HCT116 (cell line): ENCODE measurements at regions not wholly inside any gene's neighbourhood (a gene's known extent, or its start where the extent isn't known, plus 50 kb on each side); places are given as distances from the start of the nearest gene placed in this dataset.

Source experiments
- ATAC-seq: fragments of 200-7000 bp; cut with Tn5 transposase; 2 replicates; pipeline ENCODE4 v1.9.1; 2020; ENCODE audit warnings: mild to moderate bottlenecking, moderate library complexity
- BruUV-seq: library from RNA; stranded (reverse); fragments of 400-500 nt; replicated peaks from 2 replicates; lab custom pipeline; 2021; lab: Mats Ljungman, UMichigan
- CTCF ChIA-PET: fragments of 300-600 bp; sonication (Branson Sonifier 250); formaldehyde crosslinking; loops from one replicate; lab custom pipeline; 2021; ENCODE audit warnings: antibody characterized with exemption; lab: Charles Lee
- POLR2A ChIA-PET: fragments of 300-600, 350-600 bp; sonication (Branson Sonifier 250); formaldehyde crosslinking; loops from one replicate; lab custom pipeline; 2021; ENCODE audit warnings: antibody characterized with exemption; lab: Charles Lee
- RAD21 ChIA-PET, 2 experiments: fragments of 300-600 bp; sonication (Branson Sonifier 250); formaldehyde crosslinking; loops; one replicate each; lab custom pipeline; 2023; ENCODE audit warnings: low total read pairs in 2 of 2; ENCODE audit not compliant: uncharacterized antibody in 2 of 2, unreplicated experiment in 2 of 2, low non-redundant PET in 1 of 2; lab: Charles Lee
- DNase-seq: peaks from one replicate; pipeline ENCODE4 v3.0.0-alpha.2; 2010; ENCODE audit warnings: low read depth, low spot score
- H2AFZ ChIP-seq: fragments of 200-600 bp; shearing (Covaris generic), sonication (generic); 2 replicates; pipeline ENCODE4 v1.6.1; 2017; ENCODE audit warnings: low read depth, mixed run types, mixed read lengths, antibody characterized with exemption, low read length; ENCODE audit not compliant: poor library complexity, severe bottlenecking
- H3K27ac ChIP-seq: 2 replicates; pipeline ENCODE4 v1.5.1; 2012; ENCODE audit warnings: low read depth, low read length
- H3K27me3 ChIP-seq: fragments of 200-600 bp; sonication (generic); 2 replicates; pipeline ENCODE4 v1.6.1; 2016; ENCODE audit warnings: mixed run types, low read length, mixed read lengths; ENCODE audit not compliant: insufficient read depth
- H3K36me3 ChIP-seq, 2 experiments: fragments of 200-500 bp in 1 of 2; fragments of 200-600 bp in 1 of 2; sonication (Bioruptor generic) in 1 of 2; sonication (generic) in 1 of 2; 2 replicates each; pipeline versions ENCODE4 v1.5.1 to v1.6.1; 2014 to 2016; ENCODE audit warnings: low read length in 2 of 2, inconsistent platforms in 1 of 2, mixed read lengths in 1 of 2, mixed run types in 1 of 2; ENCODE audit not compliant: insufficient read depth in 2 of 2, control insufficient read depth in 1 of 2
- H3K4me1 ChIP-seq, 2 experiments: fragments of 200-600 bp in 1 of 2; sonication (generic) in 1 of 2; 2 replicates each; pipeline versions ENCODE4 v1.5.1 to v1.6.1; 2012 to 2017; ENCODE audit warnings: low read length in 2 of 2, inconsistent platforms in 1 of 2, mild to moderate bottlenecking in 1 of 2, mixed read lengths in 1 of 2, mixed run types in 1 of 2, moderate library complexity in 1 of 2; ENCODE audit not compliant: insufficient read depth in 2 of 2, control insufficient read depth in 1 of 2
- H3K4me2 ChIP-seq: fragments of 200-600 bp; sonication (generic); 2 replicates; pipeline ENCODE4 v1.6.1; 2017; ENCODE audit warnings: mixed run types, low read length, mixed read lengths
- H3K4me3 ChIP-seq, 2 experiments: fragments of 200-600 bp in 1 of 2; sonication (generic) in 1 of 2; replicated peaks in 1 of 2; 2 replicates each; pipeline ENCODE4 v1.5.1; 2011 to 2016; ENCODE audit warnings: low read length in 2 of 2, control low read depth in 1 of 2, low read depth in 1 of 2, mild to moderate bottlenecking in 1 of 2, mixed read lengths in 1 of 2, mixed run types in 1 of 2
- H3K79me2 ChIP-seq: fragments of 200-600 bp; sonication (generic); 2 replicates; pipeline ENCODE4 v1.6.1; 2017; ENCODE audit warnings: mild to moderate bottlenecking, mixed run types, low read length, moderate library complexity, mixed read lengths; ENCODE audit not compliant: insufficient read depth
- H3K9ac ChIP-seq: fragments of 200-600 bp; sonication (generic); 2 replicates; pipeline ENCODE4 v1.6.1; 2016; ENCODE audit warnings: low read length, mixed read lengths
- H3K9me2 ChIP-seq: fragments of 200-600 bp; sonication (generic), shearing (Covaris generic); 2 replicates; pipeline ENCODE4 v1.6.1; 2017; ENCODE audit warnings: mixed run types, mild to moderate bottlenecking, moderate library complexity; ENCODE audit not compliant: insufficient read depth
- H3K9me3 ChIP-seq, 2 experiments: fragments of 200-500 bp in 1 of 2; fragments of 200-600 bp in 1 of 2; sonication (Bioruptor generic) in 1 of 2; sonication (generic) in 1 of 2; 2 replicates each; pipeline ENCODE4 v1.6.1; 2014 to 2017; ENCODE audit warnings: low read length in 2 of 2, mixed read lengths in 2 of 2, inconsistent platforms in 1 of 2, low read depth in 1 of 2, mild to moderate bottlenecking in 1 of 2, mixed run types in 1 of 2, moderate library complexity in 1 of 2; ENCODE audit not compliant: control insufficient read depth in 1 of 2, insufficient read depth in 1 of 2
- H4K20me1 ChIP-seq: fragments of 200-600 bp; sonication (generic), shearing (Covaris generic); 2 replicates; pipeline ENCODE4 v1.6.1; 2017; ENCODE audit warnings: mixed run types, mild to moderate bottlenecking, moderate library complexity; ENCODE audit not compliant: insufficient read depth
- ATF3 ChIP-seq: IDR thresholded peaks from 2 replicates; pipeline ENCODE4 v1.6.1; 2012
- CTCF ChIP-seq, 3 experiments: fragments of 200-600 bp in 1 of 3; sonication (generic) in 1 of 3; IDR thresholded peaks in 2 of 3; conservative IDR thresholded peaks in 1 of 3; 2 replicates each; pipeline ENCODE4 v1.5.1; 2012 to 2017; ENCODE audit warnings: low read depth in 2 of 3, low read length in 2 of 3, antibody characterized with exemption in 1 of 3, borderline replicate concordance in 1 of 3, control low read depth in 1 of 3, mild to moderate bottlenecking in 1 of 3, mixed read lengths in 1 of 3, mixed run types in 1 of 3, moderate library complexity in 1 of 3; ENCODE audit not compliant: insufficient read depth in 1 of 3
- EGR1 ChIP-seq: IDR thresholded peaks from 2 replicates; pipeline ENCODE4 v1.6.1; 2012; ENCODE audit warnings: low read depth
- ELF1 ChIP-seq: IDR thresholded peaks from 2 replicates; pipeline ENCODE4 v1.6.1; 2012; ENCODE audit warnings: low read depth, borderline replicate concordance
- FOSL1 ChIP-seq: IDR thresholded peaks from 2 replicates; pipeline ENCODE4 v1.6.1; 2012; ENCODE audit warnings: low read depth
- JUND ChIP-seq: IDR thresholded peaks from 2 replicates; pipeline ENCODE4 v1.6.1; 2012
- SIN3A ChIP-seq: IDR thresholded peaks from 2 replicates; pipeline ENCODE4 v1.6.1; 2012; ENCODE audit warnings: low read depth
- SP1 ChIP-seq: IDR thresholded peaks from 2 replicates; pipeline ENCODE4 v1.6.1; 2012; ENCODE audit warnings: low read depth
- ZBTB33 ChIP-seq: IDR thresholded peaks from 2 replicates; pipeline ENCODE4 v1.6.1; 2011; ENCODE audit warnings: mild to moderate bottlenecking, low read length, moderate library complexity; ENCODE audit not compliant: insufficient replicate concordance; ENCODE audit errors: extremely low read depth
- ZFX ChIP-seq: fragments of 450-650 bp; IDR thresholded peaks from 2 replicates; pipeline ENCODE4 v1.6.1; 2017
- intact Hi-C: fragments of 100-400 bp; cut with micrococcal nuclease; formaldehyde crosslinking; loops from 2 replicates; pipeline ENCODE4 v1.10.0; 2022

GRCh38 chr7:131608116-131608500 is 51.7 kb upstream of the PODXL start:
- Histone ChIP-seq H3K4me3 (no peak overlapping the region), H3K4me1 (no peaks in the 10 kb centered on the region), H3K9me2 (no peaks in the 10 kb centered on the region), H3K27me3 (no peaks in the 10 kb centered on the region), H3K79me2 (no peaks in the 10 kb centered on the region), H3K9ac (no peak overlapping the region), H3K9me3 (no peaks in the 10 kb centered on the region), H2AFZ (no peak overlapping the region), H3K27ac (no peak overlapping the region), H3K4me2 (no peak overlapping the region), H3K36me3 (no peaks in the 10 kb centered on the region), H4K20me1 (no peaks in the 10 kb centered on the region)
- TF ChIP-seq SIN3A: no peak
- TF ChIP-seq JUND: no peak
- TF ChIP-seq FOSL1: no peak
- BruUV-seq: no TSS peak
- POLR2A ChIA-PET: interaction anchor here (0.7 kb wide), 1 partner anchor 32 kb away, joined by 3 read pairs; no protein-coding TSS in a partner anchor
- intact Hi-C loops: no loop called here
- CTCF ChIA-PET: no interaction called here
- ATAC-seq (no peak), DNase-seq (no peak)
- RAD21 ChIA-PET: no interaction called here

- Histone ChIP-seq H3K9me2 (no peaks in the 10 kb centered on the region), H3K79me2 (no peaks in the 10 kb centered on the region), H4K20me1 (no peaks in the 10 kb centered on the region), H3K4me3 (no peak overlapping the region), H3K4me1 (no peaks in the 10 kb centered on the region), H3K27ac (no peak overlapping the region), H3K4me2 (no peak overlapping the region), H3K9ac (no peak overlapping the region), H3K27me3 (no peaks in the 10 kb centered on the region), H2AFZ (no peak overlapping the region), H3K9me3 (no peaks in the 10 kb centered on the region), H3K36me3 (no peaks in the 10 kb centered on the region)
- POLR2A ChIA-PET: no interaction called here
- BruUV-seq: no TSS peak
- intact Hi-C loops: no loop called here
- DNase-seq (no peak), ATAC-seq (no peak)
- no peak for TF ChIP-seq ELF1
- no peak for TF ChIP-seq SP1
- no peak for TF ChIP-seq CTCF (IDR thresholded peaks at IDR 0.05 in 2 of 3, conservative IDR thresholded peaks at IDR 0.05 in 1 of 3; ENCODE audit: borderline replicate concordance in 1 of 3, insufficient read depth in 1 of 3, low read depth in 2 of 3, low read length in 2 of 3)
- TF ChIP-seq EGR1: no peak
- TF ChIP-seq ZFX: no peak
- no peak for TF ChIP-seq ZBTB33
- no peak for TF ChIP-seq ATF3
- TF ChIP-seq FOSL1: no peak
- TF ChIP-seq SIN3A: no peak
- TF ChIP-seq JUND: no peak
- CTCF ChIA-PET: no interaction called here
- RAD21 ChIA-PET: no interaction called here
Observed at GRCh38 chr7:131607291-131608115, 51.1 kb upstream of the PODXL start.
